LNCAP (cell line): ENCODE measurements at regions not wholly inside any gene's neighbourhood (a gene's known extent, or its start where the extent isn't known, plus 50 kb on each side); places are given as distances from the start of the nearest gene placed in this dataset.
A peak's percentile ranks its signal among the peaks of the same experiment; 100 is the strongest.

Experiments used
- TF ChIP-seq, protein P1 (sequence below): fragments of 450-650 bp; IDR thresholded peaks from 2 replicates; pipeline ENCODE4 v1.5.1; 2017; ENCODE audit warnings: mild to moderate bottlenecking

DNA sequence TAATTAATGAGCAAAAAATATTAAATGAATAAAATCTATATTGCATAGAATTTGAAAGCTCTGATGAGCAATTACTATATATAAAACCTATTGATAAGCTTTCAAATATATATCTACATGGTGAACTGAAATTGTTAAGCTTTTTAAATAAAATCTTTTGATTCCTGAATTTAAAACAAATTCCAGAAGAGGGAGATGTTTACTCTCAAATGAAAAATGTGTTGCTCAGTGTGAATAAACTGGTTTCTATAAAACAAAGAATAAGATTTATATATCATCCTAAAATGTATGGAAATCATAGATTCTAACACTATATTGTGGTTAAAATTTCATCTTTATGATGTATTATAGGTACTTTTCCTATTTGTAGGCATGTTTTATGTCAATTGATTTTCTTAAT, 171.5 kb upstream of the SLITRK6 start:
- TF ChIP-seq, protein P1, sequence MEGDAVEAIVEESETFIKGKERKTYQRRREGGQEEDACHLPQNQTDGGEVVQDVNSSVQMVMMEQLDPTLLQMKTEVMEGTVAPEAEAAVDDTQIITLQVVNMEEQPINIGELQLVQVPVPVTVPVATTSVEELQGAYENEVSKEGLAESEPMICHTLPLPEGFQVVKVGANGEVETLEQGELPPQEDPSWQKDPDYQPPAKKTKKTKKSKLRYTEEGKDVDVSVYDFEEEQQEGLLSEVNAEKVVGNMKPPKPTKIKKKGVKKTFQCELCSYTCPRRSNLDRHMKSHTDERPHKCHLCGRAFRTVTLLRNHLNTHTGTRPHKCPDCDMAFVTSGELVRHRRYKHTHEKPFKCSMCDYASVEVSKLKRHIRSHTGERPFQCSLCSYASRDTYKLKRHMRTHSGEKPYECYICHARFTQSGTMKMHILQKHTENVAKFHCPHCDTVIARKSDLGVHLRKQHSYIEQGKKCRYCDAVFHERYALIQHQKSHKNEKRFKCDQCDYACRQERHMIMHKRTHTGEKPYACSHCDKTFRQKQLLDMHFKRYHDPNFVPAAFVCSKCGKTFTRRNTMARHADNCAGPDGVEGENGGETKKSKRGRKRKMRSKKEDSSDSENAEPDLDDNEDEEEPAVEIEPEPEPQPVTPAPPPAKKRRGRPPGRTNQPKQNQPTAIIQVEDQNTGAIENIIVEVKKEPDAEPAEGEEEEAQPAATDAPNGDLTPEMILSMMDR, result 0 out of 2 replicates have a peak, but pooled peaks have one; percentile 17

DNA sequence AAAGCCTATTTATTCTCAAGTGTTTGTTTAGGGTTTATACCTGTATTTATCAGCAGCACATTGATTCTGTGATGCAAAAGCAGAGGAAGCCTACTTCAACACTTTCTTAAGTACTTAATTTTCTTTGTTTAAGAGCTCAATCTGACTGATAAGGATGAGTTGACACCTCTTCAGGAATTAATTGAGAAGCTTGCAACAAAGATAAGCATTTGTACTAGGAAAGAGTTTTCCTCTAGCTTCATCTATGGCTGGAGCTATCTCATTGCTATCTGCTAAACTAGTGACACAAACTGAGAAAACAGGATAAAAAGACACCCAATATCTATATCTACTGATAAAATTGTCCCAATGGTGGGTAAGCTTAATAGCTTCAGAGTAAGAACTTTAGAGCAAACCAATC, 170.1 kb upstream of the SLITRK6 start:
- TF ChIP-seq, protein P1, result no peak

DNA sequence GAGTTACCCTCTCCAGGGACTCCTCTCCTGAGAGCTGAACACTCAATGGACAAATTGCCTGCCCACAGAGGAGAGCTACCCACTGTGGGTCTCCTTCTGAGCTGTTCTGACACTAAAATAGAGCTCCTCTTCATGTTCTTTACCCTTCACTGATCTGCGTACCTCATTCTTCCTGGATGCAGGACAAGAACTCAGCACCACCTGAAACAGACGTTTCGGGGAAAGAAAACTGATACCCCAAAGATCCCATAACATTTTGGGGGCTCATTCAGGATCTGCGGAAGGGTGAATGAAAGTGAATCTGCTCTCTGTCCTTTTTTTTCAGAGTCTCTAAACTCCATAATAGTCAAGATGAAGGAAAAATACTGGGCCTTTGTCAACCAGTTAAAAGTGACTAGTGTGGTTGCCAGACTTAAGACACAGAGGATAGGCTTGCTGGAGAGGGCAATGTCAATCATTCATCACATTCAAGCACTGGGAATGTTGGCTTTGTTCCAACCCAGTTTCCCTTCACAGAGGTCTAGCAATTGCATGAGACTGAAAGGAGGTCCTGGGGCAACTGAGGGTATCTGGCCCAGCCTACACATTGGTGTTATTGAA, 136.7 kb upstream of the SLITRK6 start:
- TF ChIP-seq, protein P1, result no peak

DNA sequence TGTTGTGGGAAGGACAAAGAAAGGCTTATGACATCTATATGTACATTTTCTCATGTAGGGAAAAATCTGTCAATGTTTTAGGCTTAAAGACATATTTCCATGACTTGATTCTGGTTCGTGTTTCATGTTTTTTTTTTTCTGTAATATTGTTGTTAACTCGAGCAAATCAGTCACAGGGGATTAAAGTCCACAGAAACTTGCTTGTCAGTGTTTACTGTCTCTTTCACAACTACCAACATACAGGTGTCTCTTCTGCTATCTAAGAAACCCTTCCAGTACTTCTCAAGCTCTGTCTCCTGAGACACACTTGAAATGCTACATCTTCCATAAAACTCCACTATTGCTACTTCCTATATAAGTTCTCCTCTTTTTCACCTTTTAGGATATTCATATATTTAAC, 130.9 kb upstream of the SLITRK6 start:
- TF ChIP-seq, protein P1, result no peak

DNA sequence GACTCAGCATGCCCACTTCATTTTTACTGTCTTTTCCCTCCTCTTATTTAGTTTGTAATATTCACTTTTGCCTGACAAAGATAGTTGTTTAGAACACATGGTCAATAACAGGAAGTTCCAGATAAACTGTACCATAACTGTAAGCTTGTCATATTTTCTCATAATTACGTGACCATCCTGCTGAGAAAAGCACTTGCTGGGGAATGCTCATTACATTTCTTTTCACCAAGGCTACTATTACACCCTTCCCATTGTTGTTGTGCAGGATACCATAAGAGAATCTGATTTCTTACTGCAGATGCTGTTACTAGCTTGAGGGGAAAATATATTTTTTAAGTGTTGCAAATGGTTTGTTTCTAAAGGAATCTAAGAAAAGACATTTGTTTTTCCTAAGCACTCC, 111.7 kb upstream of the SLITRK6 start:
- TF ChIP-seq, protein P1, result no peak

DNA sequence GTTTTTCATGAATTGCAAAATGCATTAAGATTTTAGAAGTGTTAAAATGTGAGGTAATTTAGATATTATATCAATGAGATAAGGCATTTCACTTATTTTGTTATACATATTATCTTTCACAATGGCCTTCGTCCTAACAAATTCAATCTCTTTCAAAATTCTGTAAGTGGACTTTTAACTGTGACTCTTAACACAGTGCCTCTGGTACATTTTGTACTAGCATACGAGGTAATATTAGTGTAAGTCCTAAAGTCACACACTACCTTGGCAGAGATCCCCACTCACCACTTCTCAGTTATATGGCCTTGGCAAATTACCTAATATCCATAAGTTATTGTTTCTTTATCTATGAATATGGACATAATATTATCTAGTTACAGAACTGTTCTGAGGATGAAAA, 101.3 kb upstream of the SLITRK6 start:
- TF ChIP-seq, protein P1, result no peak

DNA sequence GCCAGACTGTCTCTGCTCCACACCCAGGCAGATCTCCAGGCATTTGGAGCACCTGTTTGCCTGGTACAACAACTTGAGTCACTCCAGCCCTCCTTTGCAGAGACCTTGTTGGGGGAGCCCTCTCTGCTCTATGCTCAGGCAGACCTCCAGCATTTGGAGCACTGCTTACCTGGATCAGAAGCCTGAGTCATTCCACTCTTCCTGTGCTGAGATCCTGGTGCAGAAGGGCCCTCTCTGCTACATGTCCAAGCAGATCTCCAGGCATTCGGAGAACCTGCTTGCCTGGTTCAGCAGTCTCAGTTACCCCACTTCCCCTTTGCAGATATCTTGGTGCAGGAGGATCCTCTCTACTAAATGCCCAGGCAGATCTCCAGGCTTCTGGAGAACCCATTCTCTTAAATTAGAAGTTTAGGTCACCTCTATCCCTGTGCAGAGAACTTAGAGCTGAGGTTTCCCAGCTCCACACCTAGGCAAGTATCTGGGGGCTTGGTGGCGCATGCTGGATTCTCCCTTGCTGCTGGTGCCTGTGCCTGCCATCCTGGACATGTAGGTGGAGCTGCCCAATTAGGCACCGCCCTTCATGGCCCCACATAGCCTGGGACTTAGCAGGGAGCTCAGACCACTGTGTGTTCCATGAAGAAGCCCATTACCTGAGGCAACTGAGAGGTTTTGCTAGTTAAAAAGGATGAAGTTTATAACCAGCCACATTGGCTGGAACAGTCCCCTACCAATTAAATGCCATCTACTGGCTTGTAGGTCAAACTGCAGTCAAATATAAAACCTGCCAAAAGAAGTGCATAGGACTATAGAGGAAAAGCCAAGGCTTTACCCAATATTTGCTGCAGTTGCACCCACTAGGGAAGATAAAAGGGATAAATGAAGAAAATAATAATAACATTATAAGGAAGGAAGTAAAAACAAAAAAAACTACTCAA, 97.6 kb upstream of the SLITRK6 start:
- TF ChIP-seq, protein P1, result peak; percentile 54
